ENCODE measurements at regions not wholly inside any gene's neighbourhood (a gene's known extent, or its start where the extent isn't known, plus 50 kb on each side); places are given as distances from the start of the nearest gene placed in this dataset.

GRCh38 chr1:21340230-21340945 lies 50.1 kb upstream of the ECE1 start:
- no peak for DNase-seq (ENCODE audit: low spot score in 2 of 2)
- intact Hi-C loops (cut with DNase I; ENCODE audit: low total_unique reads): no loop called here
- H3K4me3 ChIP-seq (ENCODE audit: low read depth, poor library complexity, severe bottlenecking): no peak overlapping the region
- no peak for TF ChIP-seq POLR2A (IDR thresholded peaks at IDR 0.05)
- TF ChIP-seq CTCF (IDR thresholded peaks at IDR 0.05): no peak
- WGBS, 2 donors: 76 to 82% methylated on average over 13 of the region's 13 CpGs

Data from lower leg skin (tissue), 4 donors.